GM19023 (cell line): ENCODE measurements at regions not wholly inside any gene's neighbourhood (a gene's known extent, or its start where the extent isn't known, plus 50 kb on each side); places are given as distances from the start of the nearest gene placed in this dataset.

ENCODE experiments used
- ATAC-seq: cut with Tn5 transposase; IDR thresholded peaks from one replicate; pipeline ENCODE4 v1.9.1; 2021; ENCODE audit warnings: mild to moderate bottlenecking, moderate library complexity; ENCODE audit not compliant: unreplicated experiment

- ATAC-seq: no peak
These were observed 130.1 kb upstream of the PIEZO2 start for GRCh38 chr18:11279461-11279860.

DNA sequence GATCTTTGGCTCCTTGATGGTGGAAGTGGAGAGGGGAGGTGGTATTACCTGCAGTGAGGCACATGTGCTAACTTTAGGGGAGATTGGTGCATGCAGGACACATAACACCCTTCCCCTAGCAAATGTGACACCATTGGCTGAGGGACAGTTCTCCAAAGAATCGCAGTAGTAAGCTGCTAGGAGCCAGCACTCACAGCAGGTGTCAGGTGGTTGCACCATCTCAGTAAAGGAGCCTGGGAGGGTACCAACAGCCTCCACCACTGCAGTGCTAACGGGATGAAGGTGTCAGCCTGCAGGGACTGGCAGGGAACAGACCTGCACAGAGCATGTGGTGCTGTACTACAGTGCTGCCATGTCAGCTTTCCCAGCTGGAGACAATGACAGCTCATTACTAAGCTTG lies 127.3 kb upstream of the PIEZO2 start:
- ATAC-seq: no peak

DNA sequence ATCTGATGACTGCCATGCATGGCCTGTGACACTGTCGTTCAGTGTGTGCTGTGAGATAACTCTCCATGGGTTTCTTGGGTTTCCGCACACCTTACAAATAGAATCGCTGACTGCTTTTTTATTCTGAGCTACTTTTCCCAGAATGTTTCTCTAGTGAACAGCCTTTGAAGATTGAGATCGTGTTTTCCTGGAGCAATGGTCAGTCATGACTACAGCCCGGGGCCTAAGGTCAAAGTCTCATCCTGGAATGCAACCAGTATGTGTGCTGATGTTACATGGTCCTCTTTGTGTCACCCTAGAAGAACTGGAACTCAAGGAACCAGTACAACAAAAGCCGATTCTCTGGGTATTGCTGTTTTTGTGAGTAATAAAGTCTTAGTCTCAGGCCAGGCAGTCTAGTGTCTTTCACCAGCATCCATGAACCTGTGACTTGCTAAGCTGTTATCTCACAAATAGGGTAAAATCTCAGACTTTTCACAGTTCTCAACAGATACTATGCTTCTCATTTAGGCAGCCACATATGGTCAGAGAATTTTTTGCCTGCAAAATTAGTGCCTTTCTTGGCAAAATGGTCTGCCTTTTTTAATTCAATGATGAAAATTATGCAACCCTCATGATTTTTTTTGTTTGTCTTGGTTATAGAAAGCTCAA lies 124.9 kb upstream of the PIEZO2 start:
- ATAC-seq: no peak

DNA sequence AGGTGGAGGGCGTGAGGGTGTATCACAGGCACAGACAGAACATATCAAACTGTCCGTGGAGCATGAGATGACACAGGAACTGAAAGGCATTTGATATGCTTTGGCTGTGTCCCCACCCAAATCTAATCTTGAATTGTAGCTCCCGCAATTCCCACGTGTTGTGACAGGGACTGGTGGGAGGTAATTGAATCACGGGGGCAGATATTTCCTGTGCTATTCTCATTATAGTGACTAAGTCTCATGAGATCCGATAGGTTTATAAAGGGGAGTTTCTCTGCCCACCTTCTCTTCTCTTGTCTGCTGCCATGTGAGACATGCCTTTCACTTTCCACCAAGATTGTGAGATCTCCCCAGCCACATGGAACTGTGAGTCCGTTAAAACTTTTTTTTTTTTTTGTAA lies 123.1 kb upstream of the PIEZO2 start:
- ATAC-seq: no peak

GRCh38 chr18:11271954-11272353 lies 122.6 kb upstream of the PIEZO2 start:
- ATAC-seq: no peak

DNA sequence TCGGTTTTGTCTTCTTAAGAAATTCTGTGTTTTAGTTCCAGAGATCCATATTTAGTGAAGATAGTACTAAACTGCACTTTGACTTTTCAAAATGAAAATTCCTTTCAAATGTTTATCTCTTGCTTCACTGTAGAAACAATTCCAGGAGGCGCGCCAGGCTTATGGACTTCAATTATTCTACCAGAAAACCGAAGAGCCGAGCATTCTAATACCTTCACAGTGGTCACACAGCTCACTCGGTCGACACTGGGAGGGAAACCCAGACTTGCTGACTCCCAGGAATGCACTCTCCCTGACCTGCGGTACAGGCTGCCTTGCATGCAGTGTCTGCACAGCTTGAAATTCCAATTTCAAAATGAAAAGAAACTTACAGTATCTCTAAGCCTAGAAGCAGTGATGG lies 119.9 kb upstream of the PIEZO2 start:
- no peak for ATAC-seq

- no peak for ATAC-seq
These were observed 119.4 kb upstream of the PIEZO2 start for GRCh38 chr18:11268741-11269233.

GRCh38 chr18:11268153-11268552 lies 118.8 kb upstream of the PIEZO2 start:
- no peak for ATAC-seq

GRCh38 chr18:11266781-11267480 lies 117.6 kb upstream of the PIEZO2 start:
- no peak for ATAC-seq

- no peak for ATAC-seq
These were observed 112.1 kb upstream of the PIEZO2 start for GRCh38 chr18:11261486-11261885.

GRCh38 chr18:11260961-11261461 lies 111.6 kb upstream of the PIEZO2 start:
- no peak for ATAC-seq

DNA sequence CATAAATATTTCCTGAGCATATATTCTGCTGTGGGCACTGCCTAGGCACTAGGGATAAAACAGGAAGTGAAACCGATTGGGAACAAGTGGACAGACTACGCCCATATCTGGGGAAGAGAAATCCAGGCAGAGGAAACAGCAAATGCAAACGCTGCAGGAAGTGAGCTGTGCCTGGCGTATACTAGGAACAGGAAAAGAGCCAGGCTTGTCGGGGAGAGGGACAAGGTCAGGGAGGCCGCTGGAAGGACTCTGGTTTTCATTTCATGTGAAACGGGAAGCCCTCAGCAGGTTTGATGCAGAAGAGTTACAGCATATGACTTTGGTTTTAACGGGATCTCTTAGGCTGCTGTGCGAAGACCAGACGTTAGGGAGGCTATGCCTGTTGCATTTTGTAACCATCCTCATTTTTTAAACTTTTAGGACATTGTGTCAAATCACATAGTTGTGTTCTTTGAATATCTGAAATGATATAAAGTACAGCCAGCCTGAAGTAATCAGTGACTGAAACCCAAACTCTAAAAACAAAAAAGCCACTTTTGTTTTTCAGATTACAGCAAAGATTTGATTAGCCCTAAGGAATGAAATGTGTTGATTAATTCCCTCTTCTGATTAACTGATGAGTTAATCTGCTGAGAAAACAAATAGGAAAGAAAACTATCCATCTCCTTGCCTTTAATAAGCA lies 110.2 kb upstream of the PIEZO2 start:
- no peak for ATAC-seq

GRCh38 chr18:11258039-11258610 lies 108.8 kb upstream of the PIEZO2 start:
- ATAC-seq: no peak

DNA sequence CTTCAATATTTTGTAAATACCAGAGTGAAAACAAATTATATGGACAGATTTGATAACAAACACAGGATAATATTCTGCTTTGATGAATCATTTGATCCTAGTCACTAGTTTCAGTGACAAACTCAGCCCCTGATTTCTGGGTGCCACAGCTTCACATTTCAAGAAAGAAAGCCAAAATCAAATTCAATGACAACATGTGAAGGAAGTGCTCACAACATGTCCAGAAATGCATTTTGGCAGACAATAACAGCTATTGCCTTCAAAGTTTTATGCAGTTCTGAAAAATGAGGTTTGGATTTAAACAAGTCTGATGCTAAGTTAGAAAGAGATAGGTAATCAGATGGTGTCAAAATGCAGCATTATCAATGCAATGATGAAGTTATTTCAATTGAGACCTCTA lies 106.9 kb upstream of the PIEZO2 start:
- no peak for ATAC-seq

DNA sequence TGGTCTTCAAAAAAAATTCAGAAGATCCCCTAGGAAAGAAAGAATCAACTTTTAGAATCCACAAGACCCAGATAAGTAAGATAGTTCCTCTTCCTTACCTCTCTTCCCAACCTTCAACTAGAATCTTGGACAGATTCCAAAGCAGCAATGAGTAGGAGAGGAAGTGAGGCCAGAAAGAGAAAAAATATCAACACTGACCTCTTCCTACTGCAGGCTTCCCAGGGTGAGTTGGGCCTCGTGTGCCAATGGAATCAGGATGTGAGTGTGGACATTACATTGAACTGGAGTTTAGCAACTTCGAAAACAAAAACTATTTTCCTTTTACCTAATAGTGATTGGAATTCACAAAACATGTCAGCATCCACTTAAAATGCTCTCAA lies 102.5 kb upstream of the PIEZO2 start:
- no peak for ATAC-seq

DNA sequence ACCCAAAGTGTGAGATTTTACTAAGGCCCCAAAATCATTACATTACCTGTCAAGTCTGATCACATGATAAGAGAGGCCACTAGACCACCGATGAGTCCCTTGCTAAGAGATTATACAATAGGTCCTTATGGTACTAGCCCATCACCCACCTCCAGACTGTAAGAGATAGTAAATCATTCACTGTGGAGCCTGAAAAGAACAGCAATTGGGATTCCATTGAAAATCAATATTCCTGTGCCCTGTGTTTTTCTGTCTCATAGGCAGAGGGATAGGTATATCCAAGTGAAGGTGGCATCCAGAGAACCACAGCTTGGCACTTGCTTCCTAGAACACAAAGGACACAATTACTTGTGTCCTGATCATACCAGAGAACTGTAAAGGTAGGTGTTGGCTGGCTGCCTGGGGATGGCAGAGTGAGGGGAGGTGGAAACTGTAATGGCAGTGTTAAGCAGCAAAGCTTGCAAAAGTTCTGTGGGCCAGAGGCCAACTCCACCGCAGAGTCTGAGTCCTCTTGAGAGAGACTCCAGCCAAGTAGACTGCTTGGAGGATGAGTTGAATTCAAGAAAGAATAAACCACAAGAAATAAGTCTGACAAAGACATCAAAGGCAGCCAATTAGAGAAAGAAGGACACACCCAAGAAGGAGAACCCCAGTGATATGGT lies 102.0 kb upstream of the PIEZO2 start:
- ATAC-seq: no peak

DNA sequence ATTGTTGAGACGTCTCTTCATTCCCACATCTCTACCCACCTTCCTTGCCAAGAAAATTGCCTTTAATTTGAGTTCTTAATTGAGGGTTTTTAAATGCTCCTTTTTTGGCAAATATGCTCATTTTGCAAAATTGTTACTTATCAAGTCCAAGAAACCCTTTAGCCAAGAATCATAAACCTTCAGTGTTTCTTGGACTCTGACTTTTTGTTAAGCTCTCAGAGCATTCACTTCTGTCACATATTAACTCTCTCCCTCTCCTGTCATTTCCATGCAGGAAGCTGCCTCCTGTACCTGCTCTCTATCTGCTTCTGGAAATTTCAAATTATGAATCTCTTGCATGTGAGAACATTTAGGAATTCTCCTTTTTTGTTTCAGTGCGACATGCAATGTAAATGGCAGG lies 100.0 kb upstream of the PIEZO2 start:
- ATAC-seq: no peak

DNA sequence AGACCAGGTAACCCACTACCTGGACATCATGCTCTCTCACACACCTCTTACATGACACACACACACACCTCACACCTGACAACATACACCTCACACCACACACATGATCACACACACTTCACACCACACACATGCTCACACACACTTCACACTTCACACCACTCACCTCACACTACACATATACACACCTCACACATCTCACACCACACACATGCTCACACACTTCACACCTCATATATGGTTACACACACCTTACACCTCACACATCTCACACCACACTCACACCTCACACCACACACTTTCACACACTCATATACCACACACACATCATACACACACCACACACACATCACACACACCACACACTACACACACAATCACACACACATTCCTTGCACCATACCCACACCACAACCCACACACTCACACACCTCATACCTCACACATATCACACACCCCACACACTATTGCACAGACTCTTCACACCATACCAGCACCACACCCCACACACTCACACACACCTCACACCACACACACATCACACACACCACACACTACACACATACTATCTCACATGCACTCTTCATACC lies 98.1 kb upstream of the PIEZO2 start:
- no peak for ATAC-seq

DNA sequence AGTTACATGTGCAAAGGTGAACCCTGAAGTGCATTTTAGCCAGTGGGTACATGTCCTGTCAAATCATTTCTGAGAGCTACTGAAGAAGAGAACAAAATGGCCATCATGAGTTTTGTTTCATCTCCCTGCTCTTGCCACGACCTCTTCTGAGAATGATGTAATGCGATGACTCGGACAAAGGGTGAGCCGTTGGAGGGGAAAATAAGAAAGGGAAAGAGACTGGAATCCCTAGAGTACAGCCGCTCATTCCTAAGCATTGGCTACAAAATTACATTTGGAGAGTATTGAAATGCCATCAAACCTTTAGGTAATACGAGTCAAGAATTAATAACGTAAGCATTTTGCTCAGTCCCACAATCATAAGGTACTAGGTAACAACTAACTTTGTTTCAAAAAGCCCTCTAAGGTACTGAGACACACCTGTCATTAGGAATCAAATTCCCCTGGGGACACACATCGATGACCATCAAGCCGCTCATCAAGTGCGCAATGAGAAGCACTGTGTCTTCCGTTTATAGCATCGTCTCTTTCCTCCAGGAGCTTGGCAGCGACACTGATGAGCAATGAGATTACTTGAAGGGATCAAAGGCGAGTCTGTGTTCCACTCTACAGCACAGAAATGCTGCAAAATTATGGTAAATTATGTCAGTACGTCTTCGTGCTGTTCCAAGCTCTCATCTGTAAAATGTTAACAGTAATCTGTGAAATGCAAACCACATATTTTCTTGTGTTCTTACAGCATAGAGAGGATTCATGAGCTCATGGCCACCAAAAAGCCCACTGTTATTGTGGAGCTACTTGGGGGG lies 97.3 kb upstream of the PIEZO2 start:
- no peak for ATAC-seq

GRCh38 chr18:11245879-11246278 lies 96.5 kb upstream of the PIEZO2 start:
- no peak for ATAC-seq
